Sigmoid colon (tissue), 3 donors: ENCODE measurements at regions not wholly inside any gene's neighbourhood (a gene's known extent, or its start where the extent isn't known, plus 50 kb on each side); places are given as distances from the start of the nearest gene placed in this dataset.

Source experiments
- POLR2A ChIP-seq, 2 donors: fragments of 450-650 bp; IDR thresholded peaks; one replicate each; pipeline ENCODE4 v1.6.1; 2016; ENCODE audit warnings: antibody characterized with exemption in 2 of 2, mild to moderate bottlenecking in 2 of 2, moderate library complexity in 2 of 2
- TF ChIP-seq, protein P1 (sequence below), 4 experiments: fragments of 450-650 bp in 3 of 4; fragments of 200-600 bp in 1 of 4; IDR thresholded peaks; one replicate each; pipeline ENCODE4 v1.5.1; 2016 to 2019; ENCODE audit warnings: antibody characterized with exemption in 4 of 4, mild to moderate bottlenecking in 3 of 4, moderate library complexity in 2 of 4

GRCh38 chr4:181569553-181569952, 673.6 kb upstream of the TENM3 start:
- TF ChIP-seq POLR2A (IDR thresholded peaks at IDR 0.05) = no peak
- TF ChIP-seq, protein P1, sequence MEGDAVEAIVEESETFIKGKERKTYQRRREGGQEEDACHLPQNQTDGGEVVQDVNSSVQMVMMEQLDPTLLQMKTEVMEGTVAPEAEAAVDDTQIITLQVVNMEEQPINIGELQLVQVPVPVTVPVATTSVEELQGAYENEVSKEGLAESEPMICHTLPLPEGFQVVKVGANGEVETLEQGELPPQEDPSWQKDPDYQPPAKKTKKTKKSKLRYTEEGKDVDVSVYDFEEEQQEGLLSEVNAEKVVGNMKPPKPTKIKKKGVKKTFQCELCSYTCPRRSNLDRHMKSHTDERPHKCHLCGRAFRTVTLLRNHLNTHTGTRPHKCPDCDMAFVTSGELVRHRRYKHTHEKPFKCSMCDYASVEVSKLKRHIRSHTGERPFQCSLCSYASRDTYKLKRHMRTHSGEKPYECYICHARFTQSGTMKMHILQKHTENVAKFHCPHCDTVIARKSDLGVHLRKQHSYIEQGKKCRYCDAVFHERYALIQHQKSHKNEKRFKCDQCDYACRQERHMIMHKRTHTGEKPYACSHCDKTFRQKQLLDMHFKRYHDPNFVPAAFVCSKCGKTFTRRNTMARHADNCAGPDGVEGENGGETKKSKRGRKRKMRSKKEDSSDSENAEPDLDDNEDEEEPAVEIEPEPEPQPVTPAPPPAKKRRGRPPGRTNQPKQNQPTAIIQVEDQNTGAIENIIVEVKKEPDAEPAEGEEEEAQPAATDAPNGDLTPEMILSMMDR (IDR thresholded peaks at IDR 0.05) = peak in 3 of 4 experiments; percentile 8 to 28 (median 27)
